Thoracic aorta (tissue), 2 donors: ENCODE measurements at regions not wholly inside any gene's neighbourhood (a gene's known extent, or its start where the extent isn't known, plus 50 kb on each side); places are given as distances from the start of the nearest gene placed in this dataset.

Source experiments
- ATAC-seq: fragments of 150-250 bp; one replicate; pipeline ENCODE4 v1.8.0; 2017; ENCODE audit warnings: low read depth; ENCODE audit not compliant: insufficient number of reproducible peaks, low FRiP score
- DNase-seq: peaks from one replicate; pipeline ENCODE4 v3.0.0-alpha.2; 2020; ENCODE audit warnings: low spot score
- H3K27ac ChIP-seq, 2 donors: fragments of 200-600 bp; sonication (generic); 1 replicate in 1 of 2; 2 replicates in 1 of 2; pipeline ENCODE4 v1.5.1; 2016; ENCODE audit warnings: mild to moderate bottlenecking in 2 of 2, moderate library complexity in 2 of 2
- H3K27me3 ChIP-seq: fragments of 200-600 bp; sonication (generic); replicated peaks from 2 replicates; pipeline ENCODE4 v1.6.0; 2016; ENCODE audit warnings: mild to moderate bottlenecking; ENCODE audit not compliant: insufficient read depth
- H3K36me3 ChIP-seq: fragments of 200-600 bp; sonication (generic); one replicate; pipeline ENCODE4 v1.5.1; 2016
- H3K4me1 ChIP-seq, 2 donors: fragments of 200-600 bp; sonication (generic); 1 replicate in 1 of 2; 2 replicates in 1 of 2; pipeline versions ENCODE4 v1.5.1 to v1.6.0; 2016; ENCODE audit warnings: low read depth in 2 of 2, mild to moderate bottlenecking in 1 of 2; ENCODE audit not compliant: control insufficient read depth in 1 of 2
- H3K4me3 ChIP-seq: fragments of 200-600 bp; sonication (generic); 2 replicates; pipeline ENCODE4 v1.5.1; 2016; ENCODE audit warnings: mild to moderate bottlenecking
- H3K9me3 ChIP-seq: fragments of 200-600 bp; sonication (generic); 2 replicates; pipeline ENCODE4 v1.5.1; 2016
- TF ChIP-seq, protein P1 (sequence below): fragments of 200-600 bp; sonication (generic); IDR thresholded peaks from one replicate; pipeline ENCODE4 v1.5.1; 2019; ENCODE audit warnings: antibody characterized with exemption

DNA sequence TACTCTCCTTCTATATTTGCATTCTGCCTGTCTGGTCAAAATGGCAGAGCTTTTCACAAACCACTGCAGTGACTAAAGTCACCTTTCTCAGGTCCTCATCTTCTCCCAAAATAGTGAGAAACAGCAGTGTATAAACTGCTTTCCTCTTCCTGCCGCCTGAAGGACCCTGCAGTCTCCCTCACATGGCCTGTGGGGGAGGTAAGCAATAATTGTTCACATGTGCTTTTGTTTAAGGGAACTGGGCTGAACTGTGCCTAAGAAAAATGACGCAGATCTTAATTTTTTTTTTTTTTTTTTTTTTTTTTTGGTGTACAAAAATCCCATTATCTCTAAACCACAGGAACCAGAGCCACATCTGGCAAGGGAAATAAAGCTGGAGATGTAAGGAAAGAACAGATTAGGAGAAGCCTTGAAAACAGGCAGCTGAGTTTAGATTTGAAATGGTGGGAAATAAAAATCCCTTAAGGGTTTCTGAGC is 131.7 kb upstream of the VLDLR start:
- no peaks in the 10 kb centered on the region for H3K9me3 ChIP-seq
- DNase-seq (no peak), ATAC-seq (no peak)
- TF ChIP-seq, protein P1, sequence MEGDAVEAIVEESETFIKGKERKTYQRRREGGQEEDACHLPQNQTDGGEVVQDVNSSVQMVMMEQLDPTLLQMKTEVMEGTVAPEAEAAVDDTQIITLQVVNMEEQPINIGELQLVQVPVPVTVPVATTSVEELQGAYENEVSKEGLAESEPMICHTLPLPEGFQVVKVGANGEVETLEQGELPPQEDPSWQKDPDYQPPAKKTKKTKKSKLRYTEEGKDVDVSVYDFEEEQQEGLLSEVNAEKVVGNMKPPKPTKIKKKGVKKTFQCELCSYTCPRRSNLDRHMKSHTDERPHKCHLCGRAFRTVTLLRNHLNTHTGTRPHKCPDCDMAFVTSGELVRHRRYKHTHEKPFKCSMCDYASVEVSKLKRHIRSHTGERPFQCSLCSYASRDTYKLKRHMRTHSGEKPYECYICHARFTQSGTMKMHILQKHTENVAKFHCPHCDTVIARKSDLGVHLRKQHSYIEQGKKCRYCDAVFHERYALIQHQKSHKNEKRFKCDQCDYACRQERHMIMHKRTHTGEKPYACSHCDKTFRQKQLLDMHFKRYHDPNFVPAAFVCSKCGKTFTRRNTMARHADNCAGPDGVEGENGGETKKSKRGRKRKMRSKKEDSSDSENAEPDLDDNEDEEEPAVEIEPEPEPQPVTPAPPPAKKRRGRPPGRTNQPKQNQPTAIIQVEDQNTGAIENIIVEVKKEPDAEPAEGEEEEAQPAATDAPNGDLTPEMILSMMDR: no peak
- no peak overlapping the region for H3K4me3 ChIP-seq
- H3K4me1 ChIP-seq: no peaks in the 10 kb centered on the region
- H3K36me3 ChIP-seq: no peaks in the 10 kb centered on the region
- no peak overlapping the region for H3K27ac ChIP-seq
- H3K27me3 ChIP-seq: no peaks in the 10 kb centered on the region

DNA sequence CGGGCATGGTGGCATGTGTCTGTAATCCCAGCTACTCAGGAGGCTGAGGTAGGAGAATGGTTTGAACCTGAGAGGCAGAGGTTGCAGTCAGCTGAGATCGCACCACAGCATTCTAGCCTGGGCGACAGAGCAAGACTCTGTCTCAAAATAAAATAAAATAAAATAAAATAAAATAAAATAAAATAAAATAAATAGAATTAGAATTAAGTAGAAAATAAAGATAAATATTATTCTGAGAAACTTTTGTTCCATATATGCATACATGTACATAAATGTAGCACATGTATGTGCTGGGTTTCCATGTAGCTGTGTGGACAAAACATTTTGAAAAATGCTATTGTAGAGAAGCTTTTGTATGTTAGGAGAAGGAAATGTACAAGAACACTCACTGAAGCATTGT is 129.4 kb upstream of the VLDLR start:
- ATAC-seq (no peak), DNase-seq (no peak)
- no peak overlapping the region for H3K4me3 ChIP-seq
- H3K4me1 ChIP-seq: no peaks in the 10 kb centered on the region
- no peaks in the 10 kb centered on the region for H3K9me3 ChIP-seq
- no peaks in the 10 kb centered on the region for H3K36me3 ChIP-seq
- no peaks in the 10 kb centered on the region for H3K27me3 ChIP-seq
- TF ChIP-seq, protein P1: no peak
- H3K27ac ChIP-seq: no peak overlapping the region

DNA sequence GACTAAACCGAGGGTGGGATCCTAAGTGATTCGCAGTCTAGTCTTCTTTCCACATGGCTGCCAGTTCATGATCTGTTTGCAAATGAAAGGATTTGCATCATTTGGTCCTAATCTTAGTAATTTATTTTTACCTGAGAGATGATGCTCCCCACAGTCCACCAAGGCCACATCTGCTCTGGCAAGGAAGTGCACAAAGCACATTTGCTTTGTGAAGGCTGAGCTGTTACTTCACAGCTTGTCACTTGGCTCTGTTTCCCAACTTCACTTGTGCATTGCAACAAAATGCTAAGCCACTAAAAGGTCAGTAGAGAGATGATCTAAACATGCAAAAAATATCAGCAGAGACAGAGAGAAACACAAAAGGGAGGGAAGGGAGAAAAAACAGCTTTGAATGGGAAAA is 128.5 kb upstream of the VLDLR start:
- ATAC-seq (no peak), DNase-seq (no peak)
- H3K4me3 ChIP-seq: no peak overlapping the region
- no peaks in the 10 kb centered on the region for H3K4me1 ChIP-seq
- TF ChIP-seq, protein P1: no peak
- no peaks in the 10 kb centered on the region for H3K9me3 ChIP-seq
- no peaks in the 10 kb centered on the region for H3K36me3 ChIP-seq
- no peaks in the 10 kb centered on the region for H3K27me3 ChIP-seq
- H3K27ac ChIP-seq: no peak overlapping the region

DNA sequence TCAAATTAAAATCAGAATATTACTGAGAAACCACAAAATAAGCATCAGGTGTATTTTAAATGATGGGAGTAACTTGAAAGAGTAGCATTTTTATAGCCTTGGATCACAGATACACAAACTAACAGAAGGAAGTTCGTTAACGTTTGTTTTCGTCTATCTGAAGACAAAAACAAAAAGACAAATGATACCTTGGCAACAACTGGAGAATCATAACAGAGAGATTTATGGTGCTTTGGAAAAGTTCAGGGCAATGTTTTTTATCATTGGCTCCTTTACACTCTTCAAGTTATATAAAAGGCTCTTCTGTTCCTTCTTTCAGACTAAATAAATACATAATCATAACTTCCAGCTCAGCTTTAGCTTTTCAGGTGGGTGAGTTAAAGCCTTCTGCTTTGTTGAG is 128.1 kb upstream of the VLDLR start:
- Histone ChIP-seq H3K9me3 (no peaks in the 10 kb centered on the region), H3K4me3 (no peak overlapping the region), H3K4me1 (no peaks in the 10 kb centered on the region), H3K36me3 (no peaks in the 10 kb centered on the region), H3K27me3 (no peaks in the 10 kb centered on the region), H3K27ac (no peak overlapping the region)
- ATAC-seq: no peak
- TF ChIP-seq, protein P1: no peak
- no peak for DNase-seq

DNA sequence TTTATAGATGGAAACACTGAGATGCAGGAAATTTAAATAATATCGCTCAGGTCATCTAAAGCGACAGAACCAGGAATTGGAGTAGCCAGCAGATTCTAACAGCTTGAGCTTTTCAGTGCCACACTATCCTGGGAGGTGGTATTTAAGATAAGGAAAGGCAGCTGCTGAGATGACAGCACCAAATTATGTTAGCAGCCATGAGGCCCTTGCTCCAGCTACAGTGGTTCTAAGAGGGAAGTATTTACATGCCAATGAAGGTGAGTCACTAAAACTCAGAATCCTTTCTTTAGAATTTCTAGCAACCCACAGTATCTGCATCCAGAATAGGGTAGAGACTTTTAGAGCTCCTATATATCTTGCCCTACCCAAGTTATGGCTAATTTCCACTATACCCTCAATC is 127.0 kb upstream of the VLDLR start:
- no peaks in the 10 kb centered on the region for H3K4me1 ChIP-seq
- no peak for ATAC-seq
- DNase-seq: no peak
- H3K27me3 ChIP-seq: no peaks in the 10 kb centered on the region
- no peak overlapping the region for H3K27ac ChIP-seq
- TF ChIP-seq, protein P1: no peak
- H3K9me3 ChIP-seq: no peaks in the 10 kb centered on the region
- H3K36me3 ChIP-seq: no peaks in the 10 kb centered on the region
- no peak overlapping the region for H3K4me3 ChIP-seq
